ENCODE measurements at regions not wholly inside any gene's neighbourhood (a gene's known extent, or its start where the extent isn't known, plus 50 kb on each side); places are given as distances from the start of the nearest gene placed in this dataset.

DNA sequence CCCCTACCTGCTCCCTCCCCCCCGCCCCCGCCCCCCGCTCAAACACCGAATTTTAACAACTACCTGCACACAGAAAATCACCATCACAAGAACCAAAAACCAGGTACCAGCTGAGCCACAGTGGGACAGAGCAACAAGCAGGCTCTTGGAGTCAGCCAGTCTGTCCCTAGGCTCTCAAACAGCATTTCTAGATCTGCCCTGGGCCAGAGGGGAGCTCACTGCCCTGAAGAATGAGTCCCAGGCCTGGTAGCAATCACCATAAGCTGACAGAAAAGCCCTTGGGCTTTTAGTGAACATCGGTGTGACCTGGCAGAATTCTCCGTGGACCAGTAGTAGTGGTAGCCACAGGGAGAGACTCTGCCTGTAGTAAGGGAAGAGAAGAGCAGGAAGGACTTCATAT is 58.3 kb downstream of the C11orf87 start:
- DNase-seq = no peak
- H3K4me1 ChIP-seq (ENCODE audit: insufficient read depth) = no peaks in the 10 kb centered on the region
- H3K36me3 ChIP-seq = no peaks in the 10 kb centered on the region
- no peak overlapping the region for H3K4me3 ChIP-seq
- H3K27ac ChIP-seq = no peak overlapping the region
- intact Hi-C loops (cut with DNase I) = no loop called here
- WGBS, 3 donors = 38 to 44% (median 41%) methylated on average over 6 of the region's 6 CpGs
- no peaks in the 10 kb centered on the region for H3K27me3 ChIP-seq
- no peaks in the 10 kb centered on the region for H3K9me3 ChIP-seq
- TF ChIP-seq POLR2A (IDR thresholded peaks at IDR 0.05) (no peak), EP300 (IDR thresholded peaks at IDR 0.05) (no peak)
- TF ChIP-seq, protein P1, sequence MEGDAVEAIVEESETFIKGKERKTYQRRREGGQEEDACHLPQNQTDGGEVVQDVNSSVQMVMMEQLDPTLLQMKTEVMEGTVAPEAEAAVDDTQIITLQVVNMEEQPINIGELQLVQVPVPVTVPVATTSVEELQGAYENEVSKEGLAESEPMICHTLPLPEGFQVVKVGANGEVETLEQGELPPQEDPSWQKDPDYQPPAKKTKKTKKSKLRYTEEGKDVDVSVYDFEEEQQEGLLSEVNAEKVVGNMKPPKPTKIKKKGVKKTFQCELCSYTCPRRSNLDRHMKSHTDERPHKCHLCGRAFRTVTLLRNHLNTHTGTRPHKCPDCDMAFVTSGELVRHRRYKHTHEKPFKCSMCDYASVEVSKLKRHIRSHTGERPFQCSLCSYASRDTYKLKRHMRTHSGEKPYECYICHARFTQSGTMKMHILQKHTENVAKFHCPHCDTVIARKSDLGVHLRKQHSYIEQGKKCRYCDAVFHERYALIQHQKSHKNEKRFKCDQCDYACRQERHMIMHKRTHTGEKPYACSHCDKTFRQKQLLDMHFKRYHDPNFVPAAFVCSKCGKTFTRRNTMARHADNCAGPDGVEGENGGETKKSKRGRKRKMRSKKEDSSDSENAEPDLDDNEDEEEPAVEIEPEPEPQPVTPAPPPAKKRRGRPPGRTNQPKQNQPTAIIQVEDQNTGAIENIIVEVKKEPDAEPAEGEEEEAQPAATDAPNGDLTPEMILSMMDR (IDR thresholded peaks at IDR 0.05) = no peak

DNA sequence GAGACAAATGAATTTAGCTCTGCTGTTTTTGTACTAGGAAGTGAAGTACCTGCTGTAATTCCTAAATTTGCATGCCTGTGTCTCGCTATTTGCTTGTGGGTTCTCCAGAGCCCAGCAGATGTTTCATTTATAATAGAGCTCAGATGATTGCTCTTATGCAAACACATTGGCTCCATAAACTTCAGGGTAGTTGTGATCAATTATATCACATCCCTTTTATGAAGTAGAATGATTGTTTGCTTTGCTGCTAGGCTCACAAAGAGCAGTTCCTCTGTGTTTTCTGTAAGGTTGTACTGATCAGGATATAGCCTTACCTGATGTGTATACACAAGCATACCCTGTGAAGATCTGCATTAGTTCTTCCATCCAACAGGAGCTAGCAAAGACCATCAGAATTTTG is 64.1 kb downstream of the C11orf87 start:
- H3K36me3 ChIP-seq = no peaks in the 10 kb centered on the region
- H3K27me3 ChIP-seq = no peaks in the 10 kb centered on the region
- intact Hi-C loops (cut with DNase I) = no loop called here
- no peak overlapping the region for H3K4me3 ChIP-seq
- TF ChIP-seq POLR2A (IDR thresholded peaks at IDR 0.05) (no peak), EP300 (IDR thresholded peaks at IDR 0.05) (no peak)
- TF ChIP-seq, protein P1 (IDR thresholded peaks at IDR 0.05) = no peak
- WGBS, 3 donors = 73 to 74% (median 74%) methylated on average over 1 of the region's 1 CpG
- DNase-seq = no peak
- no peak overlapping the region for H3K27ac ChIP-seq
- H3K9me3 ChIP-seq = no peaks in the 10 kb centered on the region
- no peaks in the 10 kb centered on the region for H3K4me1 ChIP-seq (ENCODE audit: insufficient read depth)

DNA sequence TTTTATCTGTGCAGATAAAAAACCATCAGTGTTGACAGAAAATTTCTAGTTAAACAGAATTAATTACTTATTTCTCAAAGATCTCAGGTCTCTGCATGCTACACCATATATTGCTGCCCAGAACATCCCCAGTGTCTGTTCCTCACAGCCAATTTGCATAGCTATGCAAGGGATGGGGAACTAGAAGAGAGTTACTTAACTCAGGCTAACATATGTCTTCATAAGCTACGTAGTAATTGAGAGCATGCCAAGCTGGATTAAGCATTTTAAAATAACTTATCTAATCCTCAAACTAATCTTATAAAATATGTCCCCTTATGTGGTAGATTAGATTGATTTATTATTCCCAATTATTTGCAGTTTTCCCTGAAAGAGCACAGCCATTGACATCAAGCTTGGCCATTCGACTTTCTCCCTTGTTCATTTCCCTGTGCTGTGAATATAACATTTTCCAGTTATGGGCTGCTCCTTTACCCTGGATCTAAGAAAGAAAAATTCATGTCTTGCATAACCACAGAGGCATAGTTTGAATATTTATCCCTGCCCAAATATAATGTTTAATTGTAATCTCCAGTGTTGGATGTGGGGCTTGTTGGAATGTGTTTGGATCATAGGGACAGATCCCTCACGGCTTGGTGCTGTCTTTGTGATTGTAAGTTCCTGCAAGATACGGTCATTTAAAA is 69.1 kb downstream of the C11orf87 start:
- Histone ChIP-seq H3K36me3 (no peaks in the 10 kb centered on the region), H3K9me3 (no peaks in the 10 kb centered on the region), H3K4me3 (no peak overlapping the region), H3K27me3 (no peaks in the 10 kb centered on the region), H3K27ac (no peak overlapping the region), H3K4me1 (ENCODE audit: insufficient read depth) (no peaks in the 10 kb centered on the region)
- TF ChIP-seq, protein P1 (IDR thresholded peaks at IDR 0.05) = no peak
- TF ChIP-seq POLR2A (IDR thresholded peaks at IDR 0.05) = no peak
- TF ChIP-seq EP300 (IDR thresholded peaks at IDR 0.05) = no peak
- intact Hi-C loops (cut with DNase I) = no loop called here
- no peak for DNase-seq
- 45 to 56% (median 51%) methylated on average over 4 of the region's 4 CpGs for WGBS, 3 donors

DNA sequence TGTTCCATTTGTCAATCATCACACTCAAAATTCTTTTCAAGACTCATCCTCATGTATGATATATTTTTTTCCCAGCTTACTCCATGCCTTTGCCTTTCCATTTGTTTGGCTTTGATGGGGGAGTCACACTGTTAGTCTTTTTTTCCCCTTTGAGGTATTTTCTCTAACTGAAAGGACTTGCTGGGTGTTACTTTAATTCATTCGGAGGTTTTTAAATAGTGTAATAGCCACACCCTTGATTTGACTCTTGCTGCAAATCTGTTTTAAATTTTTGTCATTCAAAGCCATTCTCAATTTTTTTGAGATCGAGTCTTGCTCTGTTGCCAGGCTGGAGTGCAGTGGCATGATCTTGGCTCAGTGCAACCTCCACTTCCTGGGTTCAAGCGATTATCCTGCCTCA is 84.1 kb downstream of the C11orf87 start:
- Histone ChIP-seq H3K27me3 (no peaks in the 10 kb centered on the region), H3K36me3 (no peaks in the 10 kb centered on the region), H3K9me3 (no peaks in the 10 kb centered on the region), H3K27ac (no peak overlapping the region), H3K4me1 (ENCODE audit: insufficient read depth) (no peaks in the 10 kb centered on the region), H3K4me3 (no peak overlapping the region)
- WGBS, 3 donors = 85 to 93% (median 86%) methylated on average over 3 of the region's 3 CpGs
- TF ChIP-seq, protein P1 (IDR thresholded peaks at IDR 0.05) = no peak
- TF ChIP-seq POLR2A (IDR thresholded peaks at IDR 0.05) (no peak), EP300 (IDR thresholded peaks at IDR 0.05) (no peak)
- intact Hi-C loops (cut with DNase I) = no loop called here
- DNase-seq = no peak

Measured in ovary (tissue), 7 donors.